Subcutaneous abdominal adipose tissue (tissue), 5 donors: ENCODE measurements at regions not wholly inside any gene's neighbourhood (a gene's known extent, or its start where the extent isn't known, plus 50 kb on each side); places are given as distances from the start of the nearest gene placed in this dataset.

ENCODE experiments used
- H3K27ac ChIP-seq: one replicate; pipeline ENCODE4 v1.7.0; 2013; ENCODE audit warnings: low read depth, mild to moderate bottlenecking, inconsistent platforms, low read length, moderate library complexity
- H3K27me3 ChIP-seq, 5 donors: one replicate each; pipeline ENCODE4 v1.7.0; 2013; ENCODE audit warnings: low read length in 5 of 5, inconsistent platforms in 1 of 5; ENCODE audit not compliant: control insufficient read depth in 5 of 5, insufficient read depth in 4 of 5
- H3K36me3 ChIP-seq, 5 donors: one replicate each; pipeline ENCODE4 v1.7.0; 2013; ENCODE audit warnings: low read length in 5 of 5; ENCODE audit not compliant: control insufficient read depth in 5 of 5, insufficient read depth in 5 of 5
- H3K4me1 ChIP-seq, 5 donors: one replicate each; pipeline ENCODE4 v1.7.0; 2013; ENCODE audit warnings: low read length in 5 of 5, mild to moderate bottlenecking in 3 of 5, moderate library complexity in 1 of 5; ENCODE audit not compliant: control insufficient read depth in 5 of 5, insufficient read depth in 5 of 5
- H3K4me3 ChIP-seq, 5 donors: one replicate each; pipeline ENCODE4 v1.7.0; 2013; ENCODE audit warnings: low read length in 5 of 5, low read depth in 1 of 5
- H3K9ac ChIP-seq, 5 donors: one replicate each; pipeline ENCODE4 v1.7.0; 2013; ENCODE audit warnings: low read length in 5 of 5, mild to moderate bottlenecking in 4 of 5, moderate library complexity in 3 of 5
- H3K9me3 ChIP-seq, 5 donors: one replicate each; pipeline ENCODE4 v1.7.0; 2013; ENCODE audit warnings: low read length in 5 of 5; ENCODE audit not compliant: control insufficient read depth in 5 of 5
- donor health status: healthy.
- donor health status: healthy.
- donor health status: healthy.
- donor health status: healthy.
- donor health status: healthy.

DNA sequence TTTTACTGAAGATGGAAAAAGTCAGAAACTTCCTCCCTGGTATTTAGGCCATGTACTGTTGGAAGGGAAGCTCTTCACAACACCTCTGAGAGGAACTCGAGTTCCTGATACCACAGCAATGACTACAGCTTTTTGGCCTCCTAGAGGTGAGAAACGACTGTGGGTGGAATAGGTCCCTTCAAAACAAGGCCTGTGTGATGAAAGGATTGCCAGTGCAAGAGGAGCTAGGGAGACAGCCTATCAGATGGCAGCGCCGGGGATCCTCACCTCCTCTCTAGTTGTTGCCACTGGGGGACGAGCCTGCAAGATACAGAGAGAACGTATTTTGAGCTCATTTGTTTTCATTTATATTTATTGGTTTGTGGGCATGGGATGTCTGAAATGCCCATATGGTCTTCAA lies 187.8 kb upstream of the KCND3 start:
- Histone ChIP-seq H3K27ac (no peak overlapping the region), H3K9ac (no peak overlapping the region), H3K9me3 (no peaks in the 10 kb centered on the region), H3K4me3 (no peak overlapping the region), H3K36me3 (peaks cover 0 to 6% (median 0%) of the 10 kb centered on the region in 5 donors), H3K27me3 (no peaks in the 10 kb centered on the region), H3K4me1 (no peaks in the 10 kb centered on the region)

- no peak overlapping the region for H3K4me3 ChIP-seq
- H3K27ac ChIP-seq, result no peak overlapping the region
- peaks cover 0 to under 1% (median 0%) of the 10 kb centered on the region in 5 donors for H3K9me3 ChIP-seq
- no peaks in the 10 kb centered on the region for H3K4me1 ChIP-seq
- H3K36me3 ChIP-seq, result no peaks in the 10 kb centered on the region
- H3K9ac ChIP-seq, result no peak overlapping the region
- H3K27me3 ChIP-seq, result no peaks in the 10 kb centered on the region
Measured at GRCh38 chr1:112188611-112189010, 199.1 kb upstream of the KCND3 start.

- no peak overlapping the region for H3K27ac ChIP-seq
Measured at GRCh38 chr1:112196008-112196588, 199.9 kb upstream of the CTTNBP2NL start.

GRCh38 chr1:112196731-112197130 lies 199.3 kb upstream of the CTTNBP2NL start:
- H3K9me3 ChIP-seq, result peaks cover 0 to 11% (median 5%) of the 10 kb centered on the region in 5 donors
- no peaks in the 10 kb centered on the region for H3K36me3 ChIP-seq
- no peak overlapping the region for H3K4me3 ChIP-seq
- H3K9ac ChIP-seq, result no peak overlapping the region
- no peak overlapping the region for H3K27ac ChIP-seq
- H3K4me1 ChIP-seq, result no peaks in the 10 kb centered on the region
- no peaks in the 10 kb centered on the region for H3K27me3 ChIP-seq

More at GRCh38 chr1:112196008-112196588, 199.9 kb upstream of the CTTNBP2NL start:
- no peak overlapping the region for H3K4me3 ChIP-seq
- no peak overlapping the region for H3K9ac ChIP-seq
- no peaks in the 10 kb centered on the region for H3K27me3 ChIP-seq
- peaks cover 0 to 11% (median 5%) of the 10 kb centered on the region in 5 donors for H3K9me3 ChIP-seq
- no peaks in the 10 kb centered on the region for H3K36me3 ChIP-seq
- no peaks in the 10 kb centered on the region for H3K4me1 ChIP-seq

DNA sequence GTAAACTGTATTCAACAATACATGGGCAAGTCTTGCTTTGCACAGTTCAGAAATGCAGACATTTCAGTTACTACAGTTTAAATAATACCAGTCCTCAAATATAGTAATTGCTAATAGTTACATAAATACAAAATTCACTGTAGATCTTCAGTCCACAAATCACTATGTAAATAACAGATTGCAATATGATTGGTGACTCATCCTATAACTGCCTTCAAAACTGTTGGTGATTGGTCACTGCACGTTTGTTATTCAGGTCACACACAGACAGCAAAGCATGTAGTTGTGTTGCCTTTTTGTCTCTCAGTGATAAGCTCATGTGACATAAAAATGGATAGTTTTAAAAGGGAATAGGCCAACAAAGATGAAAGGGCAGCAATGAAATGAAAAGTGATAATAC lies 186.5 kb upstream of the CTTNBP2NL start:
- Histone ChIP-seq H3K4me1 (no peaks in the 10 kb centered on the region), H3K27ac (no peak overlapping the region), H3K36me3 (no peaks in the 10 kb centered on the region), H3K27me3 (no peaks in the 10 kb centered on the region), H3K9ac (no peak overlapping the region), H3K4me3 (no peak overlapping the region), H3K9me3 (peaks cover 0 to 7% (median 3%) of the 10 kb centered on the region in 5 donors)

DNA sequence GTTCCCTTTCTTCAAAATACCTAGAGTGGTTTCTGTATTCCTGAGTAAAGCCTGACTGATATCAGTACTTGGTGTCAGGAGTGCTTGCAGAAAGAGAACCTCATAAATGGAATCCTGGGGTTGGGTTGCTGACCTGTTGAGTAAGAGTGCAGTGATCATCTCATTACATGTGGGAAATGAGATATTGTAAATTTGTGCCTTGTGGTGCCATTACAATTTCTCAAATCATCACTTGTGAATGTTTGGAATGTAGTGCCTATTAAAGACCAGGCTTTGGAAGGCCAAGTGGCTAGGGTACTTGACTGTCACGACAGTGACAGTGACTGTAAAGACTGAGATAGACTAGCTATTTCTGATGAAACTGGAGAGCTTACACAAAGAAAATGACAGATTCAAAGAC lies 176.7 kb upstream of the CTTNBP2NL start:
- no peaks in the 10 kb centered on the region for H3K36me3 ChIP-seq
- H3K27ac ChIP-seq, result no peak overlapping the region
- H3K4me1 ChIP-seq, result peaks cover 0 to 7% (median 0%) of the 10 kb centered on the region in 5 donors
- no peaks in the 10 kb centered on the region for H3K27me3 ChIP-seq
- H3K4me3 ChIP-seq, result no peak overlapping the region
- H3K9me3 ChIP-seq, result peaks cover 0 to 4% (median 0%) of the 10 kb centered on the region in 5 donors
- H3K9ac ChIP-seq, result no peak overlapping the region

GRCh38 chr1:112230232-112230631 lies 165.8 kb upstream of the CTTNBP2NL start:
- no peak overlapping the region for H3K9ac ChIP-seq
- H3K4me1 ChIP-seq, result no peaks in the 10 kb centered on the region
- H3K9me3 ChIP-seq, result peaks cover 3 to 13% (median 8%) of the 10 kb centered on the region in 5 donors
- H3K27me3 ChIP-seq, result no peaks in the 10 kb centered on the region
- no peak overlapping the region for H3K4me3 ChIP-seq
- no peak overlapping the region for H3K27ac ChIP-seq
- H3K36me3 ChIP-seq, result peaks cover 4 to 27% (median 18%) of the 10 kb centered on the region in 5 donors

- Histone ChIP-seq H3K4me1 (no peaks in the 10 kb centered on the region), H3K27ac (no peak overlapping the region), H3K27me3 (no peaks in the 10 kb centered on the region), H3K36me3 (peaks cover 4 to 27% (median 18%) of the 10 kb centered on the region in 5 donors), H3K9me3 (peaks cover 3 to 13% (median 8%) of the 10 kb centered on the region in 5 donors), H3K4me3 (no peak overlapping the region), H3K9ac (no peak overlapping the region)
Measured at GRCh38 chr1:112231331-112231730, 164.7 kb upstream of the CTTNBP2NL start.

DNA sequence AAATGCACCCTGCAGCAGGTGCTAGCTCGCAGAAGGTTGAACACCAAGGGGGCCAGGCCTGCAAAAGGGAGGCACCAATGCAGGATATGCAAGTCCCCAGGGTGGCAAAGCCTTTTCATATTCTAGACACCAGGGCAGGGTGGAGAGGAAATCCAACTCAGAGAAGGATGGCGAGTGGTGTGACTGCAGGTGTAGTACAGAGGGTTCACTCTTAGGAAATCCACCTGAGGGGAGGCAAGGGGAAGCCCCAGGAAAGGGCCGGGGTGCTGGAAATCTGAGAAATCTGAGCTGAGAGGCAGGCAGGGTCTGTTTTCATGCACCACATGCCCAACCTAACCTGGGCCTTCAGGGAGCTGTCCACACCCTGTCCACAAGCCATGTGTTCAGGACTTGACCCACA lies 163.2 kb upstream of the CTTNBP2NL start:
- no peak overlapping the region for H3K27ac ChIP-seq
- H3K9me3 ChIP-seq, result peaks cover 3 to 13% (median 8%) of the 10 kb centered on the region in 5 donors
- no peak overlapping the region for H3K9ac ChIP-seq
- H3K36me3 ChIP-seq, result peaks cover 4 to 27% (median 18%) of the 10 kb centered on the region in 5 donors
- H3K4me3 ChIP-seq, result no peak overlapping the region
- H3K27me3 ChIP-seq, result no peaks in the 10 kb centered on the region
- H3K4me1 ChIP-seq, result no peaks in the 10 kb centered on the region

DNA sequence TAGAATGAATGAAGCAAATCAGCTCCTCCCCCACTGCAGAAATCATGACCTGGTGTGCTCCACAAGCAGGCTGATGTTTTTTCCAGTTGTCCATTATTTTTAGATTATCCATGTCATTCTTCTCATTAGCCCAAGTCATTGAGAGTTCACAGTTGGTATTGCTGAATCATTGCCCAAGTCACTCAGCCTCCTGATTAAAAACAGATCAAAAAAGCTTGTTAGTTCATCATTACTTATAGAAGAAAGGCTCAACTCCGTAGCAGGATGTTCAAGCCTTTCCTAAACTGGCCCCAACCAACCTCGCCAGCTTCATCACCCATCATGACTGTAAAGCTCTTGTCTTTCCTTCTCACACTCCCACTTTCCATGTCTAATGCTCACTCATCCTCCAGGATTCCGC lies 161.3 kb upstream of the CTTNBP2NL start:
- Histone ChIP-seq H3K4me3 (no peak overlapping the region), H3K27me3 (no peaks in the 10 kb centered on the region)

More for the DNA sequence above, 161.3 kb upstream of the CTTNBP2NL start:
- Histone ChIP-seq H3K27ac (no peak overlapping the region), H3K9me3 (no peaks in the 10 kb centered on the region), H3K9ac (no peak overlapping the region), H3K36me3 (peaks cover 6 to 27% (median 8%) of the 10 kb centered on the region in 5 donors), H3K4me1 (no peaks in the 10 kb centered on the region)
